ENCODE measurements at regions not wholly inside any gene's neighbourhood (a gene's known extent, or its start where the extent isn't known, plus 50 kb on each side); places are given as distances from the start of the nearest gene placed in this dataset.

GRCh38 chr7:142669074-142669654 lies 80.1 kb upstream of the PRSS1 start:
- no peak for FAIRE-seq
- DNase-seq (ENCODE audit: low spot score) = no peak

More at GRCh38 chr7:142669074-142669654, 80.1 kb upstream of the PRSS1 start:
- TF ChIP-seq POGZ (CRISPR knock-in tag; IDR thresholded peaks at IDR 0.05) (no peak), FOXP4 (CRISPR knock-in tag; IDR thresholded peaks at IDR 0.05) (no peak), ZNF496 (CRISPR knock-in tag; IDR thresholded peaks at IDR 0.05; ENCODE audit: insufficient replicate concordance) (no peak), PITX1 (CRISPR knock-in tag; IDR thresholded peaks at IDR 0.05) (no peak), ZNF432 (CRISPR knock-in tag; IDR thresholded peaks at IDR 0.05; ENCODE audit: borderline replicate concordance) (no peak), ZXDC (CRISPR knock-in tag; IDR thresholded peaks at IDR 0.05) (no peak), CHD4 (IDR thresholded peaks at IDR 0.05; ENCODE audit: borderline replicate concordance, low read length) (no peak), ZNF205 (CRISPR knock-in tag; IDR thresholded peaks at IDR 0.05) (no peak), ZBTB20 (CRISPR knock-in tag; IDR thresholded peaks at IDR 0.05; ENCODE audit: borderline replicate concordance, low read depth) (no peak), ZFP36L1 (CRISPR knock-in tag; IDR thresholded peaks at IDR 0.05) (no peak), ZNF678 (CRISPR knock-in tag; IDR thresholded peaks at IDR 0.05) (no peak), NCOA2 (CRISPR knock-in tag; IDR thresholded peaks at IDR 0.05) (no peak), ZNF546 (CRISPR knock-in tag; conservative IDR thresholded peaks at IDR 0.05) (no peak), ZNF441 (CRISPR knock-in tag; IDR thresholded peaks at IDR 0.05; ENCODE audit: borderline replicate concordance) (no peak), ZSCAN20 (CRISPR knock-in tag; IDR thresholded peaks at IDR 0.05; ENCODE audit: borderline replicate concordance) (no peak), MAFK (conservative IDR thresholded peaks at IDR 0.05 in 1 of 2, IDR thresholded peaks at IDR 0.05 in 1 of 2; ENCODE audit: low read length in 2 of 2) (no peak)
- ChIA-PET POLR2A (no interaction called here), CTCF (ENCODE audit: low intra/inter-chr PET ratio, low total read pairs) (interaction anchor here (2.0 kb wide), 1 partner anchor 114 kb away, joined by 10 read pairs; no protein-coding TSS in a partner anchor)
- Histone ChIP-seq H3K4me2 (ENCODE audit: low read depth, low read length) (no peak overlapping the region), H3K4me3 (replicated peaks in 1 of 3; ENCODE audit: insufficient read depth in 1 of 3, low read depth in 2 of 3, low read length in 3 of 3) (no peak overlapping the region), H3K9ac (ENCODE audit: insufficient read depth, low read depth, low read length) (no peak overlapping the region), H4K20me1 (ENCODE audit: insufficient read depth, low read length) (no peaks in the 10 kb centered on the region), H3K27ac (ENCODE audit: extremely low read length, insufficient read depth, low read length) (no peak overlapping the region), H2AFZ (ENCODE audit: low read length) (no peak overlapping the region), H3K4me1 (ENCODE audit: insufficient read depth, low read length) (no peaks in the 10 kb centered on the region), H3K79me2 (ENCODE audit: insufficient read depth, low read length) (no peaks in the 10 kb centered on the region), H3K36me3 (replicated peaks in 1 of 2; ENCODE audit: control insufficient read depth in 1 of 2, insufficient read depth in 2 of 2, low read length in 2 of 2) (no peaks in the 10 kb centered on the region), H3K27me3 (ENCODE audit: control insufficient read depth in 1 of 2, insufficient read depth in 2 of 2, low read length in 2 of 2) (no peaks in the 10 kb centered on the region), H3K9me3 (ENCODE audit: low read length) (no peaks in the 10 kb centered on the region)
- no peak for ATAC-seq
- in situ Hi-C loops (cut with HindIII; ENCODE audit: extremely low pct_ligation_motif_present, low pct_unique_long_range_greater_than_20kb) (no loop called here), intact Hi-C loops (cut with micrococcal nuclease; ENCODE audit: unreplicated experiment) (no loop called here)
- WGBS (ENCODE audit: low lambda C conversion rate) = 1% methylated on average over 2 of the region's 2 CpGs
- no TSS peak for BruUV-seq (replicated peaks)
